GM12878 (cell line): ENCODE measurements at regions not wholly inside any gene's neighbourhood (a gene's known extent, or its start where the extent isn't known, plus 50 kb on each side); places are given as distances from the start of the nearest gene placed in this dataset.

Experiments
- ATAC-seq: fragments of 200-7000 bp; cut with Tn5 transposase; 3 replicates; pipeline ENCODE4 v1.9.1; 2020; ENCODE audit warnings: mild to moderate bottlenecking, moderate library complexity
- BruUV-seq: library from RNA; stranded (reverse); fragments of 400-500 nt; replicated peaks from 2 replicates; lab custom pipeline; 2021; lab: Mats Ljungman, UMichigan
- CTCF ChIA-PET: fragments of 300-600 bp; sonication (Branson Sonifier 250); formaldehyde crosslinking; extraction: SDS; loops from one replicate; lab custom pipeline; 2021; ENCODE audit warnings: inconsistent platforms; lab: Yijun Ruan, JAX
- POLR2A ChIA-PET: fragments of 350-600 bp; formaldehyde crosslinking; extraction: SDS; loops from one replicate; lab custom pipeline; 2021; ENCODE audit warnings: inconsistent platforms; lab: Charles Lee
- RAD21 ChIA-PET: fragments of 300-600 bp; sonication (Branson Sonifier 250); formaldehyde crosslinking; loops from one replicate; lab custom pipeline; 2023; ENCODE audit warnings: antibody characterized with exemption; ENCODE audit not compliant: unreplicated experiment; lab: Charles Lee
- SMC1A ChIA-PET: fragments of 300-600 bp; sonication (Branson Sonifier 250); formaldehyde crosslinking; loops from one replicate; lab custom pipeline; 2023; ENCODE audit not compliant: unreplicated experiment, uncharacterized antibody; lab: Charles Lee
- DNase-seq: peaks from one replicate; pipeline ENCODE4 v3.0.0-alpha.2; 2011; ENCODE audit warnings: low read depth, low spot score
- FAIRE-seq: peaks from 3 replicates; lab custom pipeline; 2011; peaks lifted over from hg19 to GRCh38; lab: Jason Lieb, UNC
- H2AFZ ChIP-seq: 2 replicates; pipeline ENCODE4 v1.6.0; 2011; ENCODE audit warnings: low read depth, low read length, control low read depth; ENCODE audit not compliant: control insufficient read depth
- H3K27ac ChIP-seq: 2 replicates; pipeline ENCODE4 v1.5.1; 2011; ENCODE audit warnings: control low read depth; ENCODE audit not compliant: control insufficient read depth, insufficient read depth
- H3K27me3 ChIP-seq, 2 experiments: replicated peaks in 1 of 2; 2 replicates each; pipeline versions ENCODE4 v1.6.0 to v1.6.1; 2011; ENCODE audit warnings: low read length in 1 of 2; ENCODE audit not compliant: control insufficient read depth in 2 of 2, insufficient read depth in 2 of 2
- H3K36me3 ChIP-seq, 2 experiments: 2 replicates each; pipeline ENCODE4 v1.5.1; 2011; ENCODE audit warnings: low read length in 1 of 2; ENCODE audit not compliant: control insufficient read depth in 2 of 2, insufficient read depth in 2 of 2
- H3K4me1 ChIP-seq: 2 replicates; pipeline ENCODE4 v1.6.1; 2011; ENCODE audit warnings: mild to moderate bottlenecking, low read length, moderate library complexity, mixed read lengths; ENCODE audit not compliant: control insufficient read depth, insufficient read depth
- H3K4me2 ChIP-seq: 2 replicates; pipeline ENCODE4 v1.6.0; 2011; ENCODE audit warnings: control low read depth; ENCODE audit not compliant: control insufficient read depth, insufficient read depth
- H3K4me3 ChIP-seq: fragments of 200-600 bp; sonication (generic); 2 replicates; pipeline ENCODE4 v1.5.1; 2016
- H3K79me2 ChIP-seq: 2 replicates; pipeline ENCODE4 v1.6.0; 2011; ENCODE audit warnings: low read length; ENCODE audit not compliant: control insufficient read depth, insufficient read depth
- H3K9ac ChIP-seq: 2 replicates; pipeline ENCODE4 v1.8.0; 2011; ENCODE audit warnings: low read length, control low read depth, mixed read lengths; ENCODE audit not compliant: control insufficient read depth, insufficient read depth
- H3K9me3 ChIP-seq: replicated peaks from 3 replicates; pipeline ENCODE4 v1.5.1; 2011; ENCODE audit warnings: mild to moderate bottlenecking, low read length; ENCODE audit not compliant: control insufficient read depth, insufficient read depth
- H4K20me1 ChIP-seq: 2 replicates; pipeline ENCODE4 v1.6.0; 2011; ENCODE audit not compliant: control insufficient read depth, insufficient read depth
- FOXK2 ChIP-seq: fragments of 450-650 bp; IDR thresholded peaks from 2 replicates; pipeline ENCODE4 v1.6.1; 2017; ENCODE audit warnings: mild to moderate bottlenecking, moderate library complexity
- MTA2 ChIP-seq: fragments of 450-650 bp; IDR thresholded peaks from 2 replicates; pipeline ENCODE4 v1.6.1; 2016; ENCODE audit warnings: low read depth, mild to moderate bottlenecking, moderate library complexity
- MTA3 ChIP-seq: IDR thresholded peaks from 2 replicates; pipeline ENCODE4 v1.6.1; 2012; ENCODE audit warnings: low read length, inconsistent platforms, borderline replicate concordance
- PML ChIP-seq: IDR thresholded peaks from 2 replicates; pipeline ENCODE4 v1.6.1; 2012; ENCODE audit warnings: low read length, inconsistent platforms
- POLR2AphosphoS2 ChIP-seq: IDR thresholded peaks from 2 replicates; pipeline ENCODE4 v1.6.1; 2011; ENCODE audit warnings: low read depth, mild to moderate bottlenecking, low read length, improper control_type of control experiment, moderate library complexity
- POLR2AphosphoS5 ChIP-seq: IDR thresholded peaks from 2 replicates; pipeline ENCODE4 v1.6.1; 2011; ENCODE audit warnings: mild to moderate bottlenecking, low read length, inconsistent platforms
- POU2F2 ChIP-seq: IDR thresholded peaks from 3 replicates; pipeline ENCODE4 v1.6.1; 2011; ENCODE audit warnings: low read depth, mild to moderate bottlenecking, low read length, borderline replicate concordance
- RBBP5 ChIP-seq: fragments of 200-600 bp; sonication (generic); conservative IDR thresholded peaks from 2 replicates; pipeline ENCODE4 v1.6.1; 2016
- RCOR1 ChIP-seq: conservative IDR thresholded peaks from 2 replicates; pipeline ENCODE4 v1.6.1; 2012; ENCODE audit warnings: low read depth, low read length, improper control_type of control experiment
- SIX5 ChIP-seq: IDR thresholded peaks from 2 replicates; pipeline ENCODE4 v1.6.1; 2011; ENCODE audit warnings: mild to moderate bottlenecking, low read depth, low read length, moderate library complexity; ENCODE audit not compliant: severe bottlenecking
- SMAD1 ChIP-seq: fragments of 450-650 bp; IDR thresholded peaks from 2 replicates; pipeline ENCODE4 v1.6.1; 2018; ENCODE audit warnings: mild to moderate bottlenecking, low read depth; ENCODE audit not compliant: partially characterized antibody
- SRF ChIP-seq, 2 experiments: IDR thresholded peaks; 2 replicates each; pipeline ENCODE4 v1.6.1; 2011; ENCODE audit warnings: low read depth in 2 of 2, low read length in 2 of 2, mild to moderate bottlenecking in 1 of 2, moderate library complexity in 1 of 2
- TCF3 ChIP-seq: IDR thresholded peaks from 2 replicates; pipeline ENCODE4 v1.6.1; 2012; ENCODE audit warnings: low read depth, mild to moderate bottlenecking, low read length, borderline replicate concordance; ENCODE audit not compliant: insufficient read depth
- ZNF207 ChIP-seq: fragments of 450-650 bp; IDR thresholded peaks from 2 replicates; pipeline ENCODE4 v1.6.1; 2014; ENCODE audit warnings: antibody characterized with exemption, mild to moderate bottlenecking, borderline replicate concordance
- WGBS: methylation state at CpG from one replicate; pipeline ENCODE4 v1.1.6; 2016; ENCODE audit warnings: low lambda C conversion rate; ENCODE audit not compliant: insufficient replicate concordance, insufficient coverage; ENCODE audit errors: missing lambda C conversion rate; 5-methylcytosine and 5-hydroxymethylcytosine counted together
- in situ Hi-C: fragments of 300-500 bp; cut with MboI; formaldehyde crosslinking; loops from 9 replicates; pipeline ENCODE4 v1.14.3; 2018; ENCODE audit warnings: mixed read lengths
- intact Hi-C: fragments of 100-400 bp; cut with micrococcal nuclease; formaldehyde crosslinking; loops from one replicate; pipeline ENCODE4 v1.14.2; 2022; ENCODE audit not compliant: unreplicated experiment
- TF ChIP-seq, protein P1 (sequence below): fragments of 450-650 bp; IDR thresholded peaks from 2 replicates; pipeline ENCODE4 v1.6.1; 2018; ENCODE audit warnings: mild to moderate bottlenecking, low read depth, moderate library complexity; ENCODE audit not compliant: partially characterized antibody
- TF ChIP-seq, protein P2 (sequence below): fragments of 450-650 bp; conservative IDR thresholded peaks from 2 replicates; pipeline ENCODE4 v1.6.1; 2017; ENCODE audit warnings: mild to moderate bottlenecking, moderate library complexity

DNA sequence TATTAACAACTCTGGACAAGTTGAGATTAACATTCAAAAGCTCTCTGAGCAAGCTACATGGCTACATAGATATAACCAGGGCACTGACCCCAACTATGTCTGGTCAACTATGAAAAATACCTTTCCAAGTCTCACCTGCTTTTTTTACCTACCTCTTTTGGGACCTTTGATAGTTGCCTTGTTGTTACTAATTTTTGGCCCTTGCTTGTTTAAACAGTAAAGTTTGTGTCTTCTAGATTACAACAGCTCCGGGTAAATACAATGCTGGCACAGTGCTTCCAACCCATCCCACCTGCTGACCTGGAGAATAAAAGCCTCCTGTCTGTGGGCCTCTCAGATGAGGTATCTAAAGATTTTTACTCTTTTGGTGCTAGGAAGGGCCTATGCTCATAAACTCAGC, 1036.6 kb downstream of the NAALADL2 start:
- FAIRE-seq (no peak), ATAC-seq (no peak), DNase-seq (no peak)
- Histone ChIP-seq H3K79me2 (no peaks in the 10 kb centered on the region), H3K4me3 (no peak overlapping the region), H3K27ac (no peak overlapping the region), H3K9ac (no peak overlapping the region), H4K20me1 (no peaks in the 10 kb centered on the region), H3K4me2 (no peak overlapping the region), H3K36me3 (no peaks in the 10 kb centered on the region), H3K4me1 (no peaks in the 10 kb centered on the region), H2AFZ (no peak overlapping the region), H3K9me3 (no peaks in the 10 kb centered on the region), H3K27me3 (no peaks in the 10 kb centered on the region; a peak in 1 of 4 replicates)
- in situ Hi-C loops = no loop called here
- ChIA-PET RAD21 (no interaction called here), CTCF (no interaction called here), POLR2A (no interaction called here), SMC1A (no interaction called here)
- WGBS = 72% methylated on average over 1 of the region's 1 CpG
- intact Hi-C loops = no loop called here
- TF ChIP-seq FOXK2 = no peak
- TF ChIP-seq, protein P1, sequence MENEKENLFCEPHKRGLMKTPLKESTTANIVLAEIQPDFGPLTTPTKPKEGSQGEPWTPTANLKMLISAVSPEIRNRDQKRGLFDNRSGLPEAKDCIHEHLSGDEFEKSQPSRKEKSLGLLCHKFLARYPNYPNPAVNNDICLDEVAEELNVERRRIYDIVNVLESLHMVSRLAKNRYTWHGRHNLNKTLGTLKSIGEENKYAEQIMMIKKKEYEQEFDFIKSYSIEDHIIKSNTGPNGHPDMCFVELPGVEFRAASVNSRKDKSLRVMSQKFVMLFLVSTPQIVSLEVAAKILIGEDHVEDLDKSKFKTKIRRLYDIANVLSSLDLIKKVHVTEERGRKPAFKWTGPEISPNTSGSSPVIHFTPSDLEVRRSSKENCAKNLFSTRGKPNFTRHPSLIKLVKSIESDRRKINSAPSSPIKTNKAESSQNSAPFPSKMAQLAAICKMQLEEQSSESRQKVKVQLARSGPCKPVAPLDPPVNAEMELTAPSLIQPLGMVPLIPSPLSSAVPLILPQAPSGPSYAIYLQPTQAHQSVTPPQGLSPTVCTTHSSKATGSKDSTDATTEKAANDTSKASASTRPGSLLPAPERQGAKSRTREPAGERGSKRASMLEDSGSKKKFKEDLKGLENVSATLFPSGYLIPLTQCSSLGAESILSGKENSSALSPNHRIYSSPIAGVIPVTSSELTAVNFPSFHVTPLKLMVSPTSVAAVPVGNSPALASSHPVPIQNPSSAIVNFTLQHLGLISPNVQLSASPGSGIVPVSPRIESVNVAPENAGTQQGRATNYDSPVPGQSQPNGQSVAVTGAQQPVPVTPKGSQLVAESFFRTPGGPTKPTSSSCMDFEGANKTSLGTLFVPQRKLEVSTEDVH = no peak
- no TSS peak for BruUV-seq

DNA sequence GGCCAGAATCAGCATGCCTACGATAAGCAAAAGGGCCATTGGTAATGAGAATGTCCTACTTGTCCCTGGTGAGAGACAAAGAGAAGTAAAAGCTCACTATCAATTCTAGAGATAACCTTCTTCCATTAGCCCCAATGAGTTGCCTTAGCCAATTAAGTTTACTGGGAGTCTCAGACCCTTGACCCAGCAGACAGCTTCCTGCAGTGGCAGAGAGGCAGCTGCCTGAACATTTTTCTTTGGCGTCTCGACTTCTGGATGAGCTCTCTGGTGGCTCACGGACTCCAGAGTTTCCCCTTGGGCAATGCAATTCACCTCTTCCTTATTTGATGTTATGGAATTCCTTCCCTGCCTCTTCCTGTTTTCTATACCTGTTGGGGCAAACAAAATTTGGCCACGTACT, 1034.4 kb downstream of the NAALADL2 start:
- H3K4me1 ChIP-seq = no peaks in the 10 kb centered on the region
- ChIA-PET CTCF (no interaction called here), POLR2A (no interaction called here), RAD21 (no interaction called here), SMC1A (no interaction called here)
- no peak overlapping the region for H3K27ac ChIP-seq
- H3K4me3 ChIP-seq = no peak overlapping the region
- in situ Hi-C loops = no loop called here
- no peaks in the 10 kb centered on the region for H4K20me1 ChIP-seq
- H3K27me3 ChIP-seq = no peaks in the 10 kb centered on the region
- no TSS peak for BruUV-seq
- no peak overlapping the region for H3K4me2 ChIP-seq
- ATAC-seq (no peak), FAIRE-seq (no peak), DNase-seq (no peak)
- intact Hi-C loops = no loop called here
- no peaks in the 10 kb centered on the region for H3K9me3 ChIP-seq
- 1% methylated on average over 5 of the region's 5 CpGs for whole genome bisulfite sequencing
- H3K9ac ChIP-seq = no peak overlapping the region
- no peak overlapping the region for H2AFZ ChIP-seq
- no peaks in the 10 kb centered on the region for H3K79me2 ChIP-seq
- H3K36me3 ChIP-seq = no peaks in the 10 kb centered on the region
- TF ChIP-seq SIX5 (no peak), RBBP5 (no peak), POU2F2 (no peak), TCF3 (no peak), MTA3 (no peak), MTA2 (no peak), SRF (IDR thresholded peaks at IDR 0.05; ENCODE audit: low read depth in 2 of 2, low read length in 2 of 2) (no peak), ZNF207 (no peak), PML (no peak), POLR2AphosphoS2 (no peak), SMAD1 (no peak), RCOR1 (no peak), POLR2AphosphoS5 (no peak)
- TF ChIP-seq, protein P2, sequence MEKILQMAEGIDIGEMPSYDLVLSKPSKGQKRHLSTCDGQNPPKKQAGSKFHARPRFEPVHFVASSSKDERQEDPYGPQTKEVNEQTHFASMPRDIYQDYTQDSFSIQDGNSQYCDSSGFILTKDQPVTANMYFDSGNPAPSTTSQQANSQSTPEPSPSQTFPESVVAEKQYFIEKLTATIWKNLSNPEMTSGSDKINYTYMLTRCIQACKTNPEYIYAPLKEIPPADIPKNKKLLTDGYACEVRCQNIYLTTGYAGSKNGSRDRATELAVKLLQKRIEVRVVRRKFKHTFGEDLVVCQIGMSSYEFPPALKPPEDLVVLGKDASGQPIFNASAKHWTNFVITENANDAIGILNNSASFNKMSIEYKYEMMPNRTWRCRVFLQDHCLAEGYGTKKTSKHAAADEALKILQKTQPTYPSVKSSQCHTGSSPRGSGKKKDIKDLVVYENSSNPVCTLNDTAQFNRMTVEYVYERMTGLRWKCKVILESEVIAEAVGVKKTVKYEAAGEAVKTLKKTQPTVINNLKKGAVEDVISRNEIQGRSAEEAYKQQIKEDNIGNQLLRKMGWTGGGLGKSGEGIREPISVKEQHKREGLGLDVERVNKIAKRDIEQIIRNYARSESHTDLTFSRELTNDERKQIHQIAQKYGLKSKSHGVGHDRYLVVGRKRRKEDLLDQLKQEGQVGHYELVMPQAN = no peak
